ENCODE measurements at regions not wholly inside any gene's neighbourhood (a gene's known extent, or its start where the extent isn't known, plus 50 kb on each side); places are given as distances from the start of the nearest gene placed in this dataset.
A peak's percentile ranks its signal among the peaks of the same experiment; 100 is the strongest.

GRCh38 chr1:176374967-176375569, 87.9 kb upstream of the PAPPA2 start (continued):
- TF ChIP-seq ZNF407 (IDR thresholded peaks at IDR 0.05; ENCODE audit: low read depth) = no peak
- no peak for TF ChIP-seq ZBTB43 (CRISPR knock-in tag; IDR thresholded peaks at IDR 0.05)
- no peak for TF ChIP-seq SRSF9 (IDR thresholded peaks at IDR 0.05; ENCODE audit: borderline replicate concordance, low read depth, low read length)
- TF ChIP-seq MITF (IDR thresholded peaks at IDR 0.05) = no peak
- TF ChIP-seq DEAF1 (CRISPR knock-in tag; IDR thresholded peaks at IDR 0.05) = peak; percentile 92
- no peak for TF ChIP-seq ZBTB9 (CRISPR knock-in tag; IDR thresholded peaks at IDR 0.05)
- 0 out of 2 replicates have a peak, but pooled peaks have one; percentile 20 for TF ChIP-seq ZNF24 (IDR thresholded peaks at IDR 0.05)
- TF ChIP-seq RHOXF2B (CRISPR knock-in tag; conservative IDR thresholded peaks at IDR 0.05) = no peak
- TF ChIP-seq SAFB2 (IDR thresholded peaks at IDR 0.05; ENCODE audit: borderline replicate concordance, low read depth, low read length, severe bottlenecking) = no peak
- TF ChIP-seq ZNF384 (IDR thresholded peaks at IDR 0.05; ENCODE audit: low read depth, low read length) = no peak
- TF ChIP-seq ATF1 (CRISPR knock-in tag; IDR thresholded peaks at IDR 0.05) = no peak
- TF ChIP-seq ATF1 (tag; IDR thresholded peaks at IDR 0.05) = no peak
- no peak for TF ChIP-seq XRCC3 (IDR thresholded peaks at IDR 0.05)
- TF ChIP-seq KAT7 (CRISPR knock-in tag; IDR thresholded peaks at IDR 0.05; ENCODE audit: borderline replicate concordance) = no peak
